IMR-90 (cell line): ENCODE measurements at regions not wholly inside any gene's neighbourhood (a gene's known extent, or its start where the extent isn't known, plus 50 kb on each side); places are given as distances from the start of the nearest gene placed in this dataset.
A peak's percentile ranks its signal among the peaks of the same experiment; 100 is the strongest.

ENCODE experiments used
- ATAC-seq: fragments of 200-7000 bp; cut with Tn5 transposase; 2 replicates; pipeline ENCODE4 v1.9.1; 2020; ENCODE audit warnings: low read depth, mild to moderate bottlenecking, moderate library complexity
- BruUV-seq: library from RNA; stranded (reverse); fragments of 400-500 nt; replicated peaks from 2 replicates; lab custom pipeline; 2021; lab: Mats Ljungman, UMichigan
- CTCF ChIA-PET: fragments of 300-600 bp; formaldehyde crosslinking; extraction: SDS; loops from one replicate; lab custom pipeline; 2021; ENCODE audit warnings: antibody characterized with exemption; lab: Yijun Ruan, JAX
- POLR2A ChIA-PET: fragments of 300-600 bp; sonication (Branson Sonifier 250); formaldehyde crosslinking; loops from one replicate; lab custom pipeline; 2022; ENCODE audit warnings: antibody characterized with exemption; ENCODE audit not compliant: unreplicated experiment; lab: Charles Lee
- DNase-seq: peaks from one replicate; pipeline ENCODE4 v3.0.0; 2013
- H2AFZ ChIP-seq: replicated peaks from 2 replicates; pipeline ENCODE3; 2013; ENCODE audit warnings: low read length, mild to moderate bottlenecking; ENCODE audit not compliant: poor library complexity
- H2AK5ac ChIP-seq: 2 replicates; pipeline ENCODE4 v1.6.1; 2013; ENCODE audit warnings: low read depth, low read length, inconsistent platforms
- H2AK9ac ChIP-seq: replicated peaks from 2 replicates; pipeline ENCODE3; 2013; ENCODE audit warnings: mild to moderate bottlenecking, low read depth, low read length, moderate library complexity; ENCODE audit not compliant: poor library complexity
- H2BK120ac ChIP-seq: 2 replicates; pipeline ENCODE4 v1.6.1; 2013; ENCODE audit warnings: low read depth, low read length, inconsistent platforms
- H2BK15ac ChIP-seq: 3 replicates; pipeline ENCODE4 v1.6.1; 2013; ENCODE audit warnings: low read depth, low read length, inconsistent platforms
- H2BK20ac ChIP-seq: 2 replicates; pipeline ENCODE4 v1.6.1; 2013; ENCODE audit warnings: low read depth, mild to moderate bottlenecking, inconsistent platforms, low read length, moderate library complexity
- H2BK5ac ChIP-seq: 2 replicates; pipeline ENCODE4 v1.6.1; 2013; ENCODE audit warnings: mild to moderate bottlenecking, low read depth, low read length, inconsistent platforms; ENCODE audit not compliant: poor library complexity, severe bottlenecking
- H3K14ac ChIP-seq: replicated peaks from 2 replicates; pipeline ENCODE4 v1.6.1; 2013; ENCODE audit warnings: low read depth, low read length, inconsistent platforms
- H3K18ac ChIP-seq: 2 replicates; pipeline ENCODE4 v1.6.1; 2013; ENCODE audit warnings: low read depth, low read length, control low read depth
- H3K23ac ChIP-seq: 2 replicates; pipeline ENCODE4 v1.6.1; 2013; ENCODE audit warnings: low read depth, low read length, inconsistent platforms
- H3K27ac ChIP-seq: 2 replicates; pipeline ENCODE4 v1.5.1; 2013; ENCODE audit warnings: mild to moderate bottlenecking, control low read depth, low read length; ENCODE audit not compliant: insufficient read depth
- H3K27me3 ChIP-seq: 2 replicates; pipeline ENCODE4 v1.6.1; 2013; ENCODE audit warnings: low read length; ENCODE audit not compliant: control insufficient read depth, insufficient read depth
- H3K36me3 ChIP-seq: 2 replicates; pipeline ENCODE4 v1.6.1; 2013; ENCODE audit warnings: low read length, mixed read lengths; ENCODE audit not compliant: control insufficient read depth, insufficient read depth
- H3K4ac ChIP-seq: 2 replicates; pipeline ENCODE4 v1.6.1; 2013; ENCODE audit warnings: low read depth, low read length, inconsistent platforms
- H3K4me1 ChIP-seq: 2 replicates; pipeline ENCODE4 v1.6.1; 2013; ENCODE audit warnings: low read length, mixed read lengths; ENCODE audit not compliant: control insufficient read depth, insufficient read depth
- H3K4me2 ChIP-seq: 2 replicates; pipeline ENCODE4 v1.6.1; 2013; ENCODE audit warnings: low read depth, mild to moderate bottlenecking, control low read depth, low read length, moderate library complexity
- H3K4me3 ChIP-seq: 2 replicates; pipeline ENCODE4 v1.5.1; 2013; ENCODE audit warnings: low read depth, mild to moderate bottlenecking, control low read depth, low read length, moderate library complexity; ENCODE audit not compliant: insufficient read depth
- H3K56ac ChIP-seq: 2 replicates; pipeline ENCODE4 v1.6.1; 2013; ENCODE audit warnings: low read length, inconsistent platforms; ENCODE audit not compliant: insufficient read depth; ENCODE audit errors: extremely low read depth
- H3K79me1 ChIP-seq, 2 experiments: 2 replicates each; pipeline ENCODE4 v1.6.1; 2013; ENCODE audit warnings: low read length in 2 of 2, inconsistent platforms in 1 of 2, low read depth in 1 of 2
- H3K9ac ChIP-seq: 2 replicates; pipeline ENCODE4 v1.6.1; 2013; ENCODE audit warnings: low read depth, low read length, control low read depth
- H3K9me1 ChIP-seq: 2 replicates; pipeline ENCODE4 v1.6.1; 2013; ENCODE audit warnings: low read length, inconsistent platforms; ENCODE audit not compliant: insufficient read depth
- H3K9me3 ChIP-seq: 2 replicates; pipeline ENCODE4 v1.6.1; 2013; ENCODE audit warnings: low read length; ENCODE audit not compliant: control insufficient read depth, insufficient read depth
- H4K20me1 ChIP-seq: 2 replicates; pipeline ENCODE4 v1.6.1; 2013; ENCODE audit warnings: low read length, inconsistent platforms; ENCODE audit not compliant: insufficient read depth
- H4K5ac ChIP-seq: 2 replicates; pipeline ENCODE4 v1.6.1; 2013; ENCODE audit warnings: mild to moderate bottlenecking, low read depth, low read length, control low read depth
- H4K8ac ChIP-seq, 2 experiments: 2 replicates each; pipeline ENCODE4 v1.6.1; 2013; ENCODE audit warnings: low read depth in 2 of 2, low read length in 2 of 2, control low read depth in 1 of 2, inconsistent platforms in 1 of 2
- H4K91ac ChIP-seq: 2 replicates; pipeline ENCODE4 v1.6.1; 2013; ENCODE audit warnings: low read depth, low read length, inconsistent platforms; ENCODE audit not compliant: insufficient read depth
- BHLHE40 ChIP-seq: fragments of 150-350 bp; IDR thresholded peaks from 2 replicates; pipeline ENCODE4 v1.6.1; 2016; ENCODE audit warnings: mild to moderate bottlenecking, low read depth, low read length
- MAFK ChIP-seq: IDR thresholded peaks from 2 replicates; pipeline ENCODE4 v1.6.1; 2012; ENCODE audit warnings: low read depth, low read length, improper control_type of control experiment
- WGBS, 2 experiments: methylation state at CpG; one replicate each; pipeline versions ENCODE4 v1.1.5 to v1.1.7; 2013; ENCODE audit warnings: missing lambda C conversion rate in 2 of 2; ENCODE audit not compliant: insufficient read length in 1 of 2; ENCODE audit errors: extremely low coverage in 2 of 2; 5-methylcytosine and 5-hydroxymethylcytosine counted together
- dilution Hi-C: fragments of 300-500 bp; cut with HindIII; formaldehyde crosslinking; loops from one replicate; pipeline ENCODE4 v1.14.3; 2018; ENCODE audit warnings: low sequenced_read_pairs; ENCODE audit not compliant: unreplicated experiment
- in situ Hi-C: fragments of 300-500 bp; cut with MboI; formaldehyde crosslinking; loops from 3 replicates; pipeline ENCODE4 v1.14.3; 2019; ENCODE audit warnings: low sequenced_read_pairs, inconsistent platforms, mixed read lengths
- intact Hi-C: fragments of 100-400 bp; cut with micrococcal nuclease; formaldehyde crosslinking; loops from 2 replicates; pipeline ENCODE4 v1.10.0; 2022

DNA sequence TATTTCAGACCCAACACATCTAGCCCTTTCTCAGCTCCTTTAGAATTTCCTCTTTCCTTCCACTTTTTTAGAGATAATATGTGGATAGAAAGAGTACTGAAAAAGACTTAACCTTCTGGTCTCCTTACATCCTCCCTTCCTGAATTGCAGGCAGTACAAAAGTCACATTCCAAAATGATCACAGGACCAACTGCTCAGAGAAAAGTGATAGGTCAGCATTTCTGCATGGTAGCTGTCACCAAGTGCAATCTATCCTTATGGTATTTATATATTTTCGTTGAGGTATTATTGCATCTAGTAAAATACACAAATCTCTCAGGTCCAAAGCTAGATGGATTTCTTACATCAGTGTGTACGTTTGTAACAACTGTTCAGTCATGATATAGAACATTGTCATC is 427.5 kb downstream of the LPIN1 start:
- H2BK120ac ChIP-seq, result no peak overlapping the region
- no peak overlapping the region for H3K27ac ChIP-seq
- no peak overlapping the region for H3K56ac ChIP-seq
- no peak overlapping the region for H4K5ac ChIP-seq
- no peak overlapping the region for H2AK9ac ChIP-seq
- H2AFZ ChIP-seq, result no peak overlapping the region
- 0 out of 4 replicates have a peak, but pooled peaks cover 0 to 3% of the 10 kb centered on the region in 2 experiments for H3K79me1 ChIP-seq
- H2BK20ac ChIP-seq, result no peak overlapping the region
- H3K9ac ChIP-seq, result no peak overlapping the region
- no peaks in the 10 kb centered on the region for H3K9me3 ChIP-seq
- H3K27me3 ChIP-seq, result no peaks in the 10 kb centered on the region
- no peak overlapping the region for H3K18ac ChIP-seq
- H3K4me1 ChIP-seq, result peaks cover 26% of the 10 kb centered on the region
- dilution Hi-C loops, result no loop called here
- H4K91ac ChIP-seq, result no peak overlapping the region; the same call in 1 of the 2 replicates
- H2AK5ac ChIP-seq, result no peak overlapping the region
- H2BK15ac ChIP-seq, result 0 out of 3 replicates have a peak overlapping the region, but pooled peaks have one; percentile 68
- TF ChIP-seq MAFK (peak; percentile 97), BHLHE40 (no peak)
- no peak overlapping the region for H2BK5ac ChIP-seq
- in situ Hi-C loops, result no loop called here
- intact Hi-C loops, result loop anchor here (1.0 to 10.0 kb wide), 4 partner anchors 119 to 345 kb away; no protein-coding TSS in a partner anchor
- no peaks in the 10 kb centered on the region for H3K36me3 ChIP-seq
- H3K4me2 ChIP-seq, result no peak overlapping the region
- no peak overlapping the region for H3K23ac ChIP-seq
- POLR2A ChIA-PET, result no interaction called here
- H3K9me1 ChIP-seq, result peaks cover 15% of the 10 kb centered on the region
- ATAC-seq (no peak), DNase-seq (no peak)
- CTCF ChIA-PET, result no interaction called here
- H4K20me1 ChIP-seq, result no peaks in the 10 kb centered on the region
- no peak overlapping the region for H3K4me3 ChIP-seq
- no peak overlapping the region for H4K8ac ChIP-seq
- no CpG with 5 or more reads among the region's 2 CpGs for WGBS, 2 experiments
- no TSS peak for BruUV-seq
- no peak overlapping the region for H3K4ac ChIP-seq
- no peak overlapping the region; the same call in 1 of the 2 replicates for H3K14ac ChIP-seq
